ENCODE measurements at regions not wholly inside any gene's neighbourhood (a gene's known extent, or its start where the extent isn't known, plus 50 kb on each side); places are given as distances from the start of the nearest gene placed in this dataset.

- Mint-ChIP-seq H3K4me3 (no peak overlapping the region), H3K9me3 (peaks cover 28% of the 10 kb centered on the region), H3K27ac (no peak overlapping the region), H3K36me3 (ENCODE audit: low read depth) (no peaks in the 10 kb centered on the region), H3K27me3 (ENCODE audit: low read depth) (no peaks in the 10 kb centered on the region), H3K4me1 (no peaks in the 10 kb centered on the region)
- TF ChIP-seq, protein P1, sequence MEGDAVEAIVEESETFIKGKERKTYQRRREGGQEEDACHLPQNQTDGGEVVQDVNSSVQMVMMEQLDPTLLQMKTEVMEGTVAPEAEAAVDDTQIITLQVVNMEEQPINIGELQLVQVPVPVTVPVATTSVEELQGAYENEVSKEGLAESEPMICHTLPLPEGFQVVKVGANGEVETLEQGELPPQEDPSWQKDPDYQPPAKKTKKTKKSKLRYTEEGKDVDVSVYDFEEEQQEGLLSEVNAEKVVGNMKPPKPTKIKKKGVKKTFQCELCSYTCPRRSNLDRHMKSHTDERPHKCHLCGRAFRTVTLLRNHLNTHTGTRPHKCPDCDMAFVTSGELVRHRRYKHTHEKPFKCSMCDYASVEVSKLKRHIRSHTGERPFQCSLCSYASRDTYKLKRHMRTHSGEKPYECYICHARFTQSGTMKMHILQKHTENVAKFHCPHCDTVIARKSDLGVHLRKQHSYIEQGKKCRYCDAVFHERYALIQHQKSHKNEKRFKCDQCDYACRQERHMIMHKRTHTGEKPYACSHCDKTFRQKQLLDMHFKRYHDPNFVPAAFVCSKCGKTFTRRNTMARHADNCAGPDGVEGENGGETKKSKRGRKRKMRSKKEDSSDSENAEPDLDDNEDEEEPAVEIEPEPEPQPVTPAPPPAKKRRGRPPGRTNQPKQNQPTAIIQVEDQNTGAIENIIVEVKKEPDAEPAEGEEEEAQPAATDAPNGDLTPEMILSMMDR (IDR thresholded peaks at IDR 0.05; ENCODE audit: unreplicated experiment in 3 of 3) = no peak
Measured at GRCh38 chr2:223247136-223247535, 195.1 kb downstream of the KCNE4 start.

- no peak overlapping the region for H3K27ac Mint-ChIP-seq
Measured at GRCh38 chr2:223251656-223252229, 199.8 kb downstream of the KCNE4 start.

GRCh38 chr2:223260681-223261080, 208.7 kb downstream of the KCNE4 start:
- H3K9me3 Mint-ChIP-seq = peaks cover 22% of the 10 kb centered on the region
- TF ChIP-seq, protein P1 (IDR thresholded peaks at IDR 0.05; ENCODE audit: unreplicated experiment in 3 of 3) = no peak
- no peaks in the 10 kb centered on the region for H3K4me1 Mint-ChIP-seq
- H3K36me3 Mint-ChIP-seq (ENCODE audit: low read depth) = peaks cover 4% of the 10 kb centered on the region
- H3K4me3 Mint-ChIP-seq = no peak overlapping the region
- H3K27ac Mint-ChIP-seq = no peak overlapping the region
- H3K27me3 Mint-ChIP-seq (ENCODE audit: low read depth) = no peaks in the 10 kb centered on the region

More at GRCh38 chr2:223251656-223252229, 199.8 kb downstream of the KCNE4 start:
- TF ChIP-seq, protein P1 (IDR thresholded peaks at IDR 0.05; ENCODE audit: unreplicated experiment in 3 of 3) = no peak
- Mint-ChIP-seq H3K27me3 (ENCODE audit: low read depth) (no peaks in the 10 kb centered on the region), H3K4me3 (no peak overlapping the region), H3K4me1 (no peaks in the 10 kb centered on the region), H3K9me3 (peaks cover 6% of the 10 kb centered on the region), H3K36me3 (ENCODE audit: low read depth) (peaks cover 4% of the 10 kb centered on the region)

- H3K27ac Mint-ChIP-seq = no peak overlapping the region
- no peak overlapping the region for H3K4me3 Mint-ChIP-seq
- no peaks in the 10 kb centered on the region for H3K36me3 Mint-ChIP-seq (ENCODE audit: low read depth)
- TF ChIP-seq, protein P1 (IDR thresholded peaks at IDR 0.05; ENCODE audit: unreplicated experiment in 3 of 3) = no peak
- H3K27me3 Mint-ChIP-seq (ENCODE audit: low read depth) = no peaks in the 10 kb centered on the region
- peaks cover 4% of the 10 kb centered on the region for H3K9me3 Mint-ChIP-seq
- H3K4me1 Mint-ChIP-seq = no peaks in the 10 kb centered on the region
Measured at GRCh38 chr2:223262946-223263345, 211.0 kb downstream of the KCNE4 start.

- no peaks in the 10 kb centered on the region for H3K9me3 Mint-ChIP-seq
- H3K4me1 Mint-ChIP-seq = no peaks in the 10 kb centered on the region
- H3K27ac Mint-ChIP-seq = no peak overlapping the region
- TF ChIP-seq, protein P1 (IDR thresholded peaks at IDR 0.05; ENCODE audit: unreplicated experiment in 3 of 3) = no peak
- no peaks in the 10 kb centered on the region for H3K36me3 Mint-ChIP-seq (ENCODE audit: low read depth)
- H3K4me3 Mint-ChIP-seq = no peak overlapping the region
- H3K27me3 Mint-ChIP-seq (ENCODE audit: low read depth) = no peaks in the 10 kb centered on the region
Measured at GRCh38 chr2:223264541-223265193, 212.7 kb downstream of the KCNE4 start.

Measured in nephron (organoid).